ENCODE measurements at regions not wholly inside any gene's neighbourhood (a gene's known extent, or its start where the extent isn't known, plus 50 kb on each side); places are given as distances from the start of the nearest gene placed in this dataset.

GRCh38 chr5:87717761-87718160 lies 305.0 kb upstream of the CCNH start:
- no peak for TF ChIP-seq CTCF (IDR thresholded peaks at IDR 0.05; ENCODE audit: insufficient read depth, low read length, missing control alignments)
- POLR2A ChIA-PET: no interaction called here
- H3K4me3 ChIP-seq (ENCODE audit: low read depth, low read length): no peak overlapping the region
- no peak for DNase-seq (ENCODE audit: low read depth, low spot score)
- CTCF ChIA-PET: no interaction called here

DNA sequence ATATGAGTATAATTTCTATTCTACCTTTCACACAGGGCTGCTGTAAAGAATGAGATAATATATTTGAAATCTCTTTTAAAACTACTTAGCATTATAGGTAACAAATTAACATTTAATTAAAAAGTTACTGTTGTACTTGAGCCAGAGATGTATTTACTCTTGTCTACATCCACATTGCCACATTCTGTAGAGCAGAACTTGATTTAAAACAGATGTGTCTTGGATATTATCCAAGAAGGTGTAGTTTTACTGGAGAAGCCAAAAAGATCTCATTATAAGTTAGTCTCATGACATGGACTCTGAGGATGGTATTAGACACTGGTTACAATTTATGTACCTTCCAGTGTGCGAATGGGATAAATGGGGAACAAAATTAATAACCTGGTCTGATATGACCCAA lies 293.1 kb upstream of the CCNH start:
- CTCF ChIA-PET: no interaction called here
- DNase-seq (ENCODE audit: low read depth, low spot score): no peak
- no peak overlapping the region for H3K4me3 ChIP-seq (ENCODE audit: low read depth, low read length)
- POLR2A ChIA-PET: no interaction called here
- TF ChIP-seq CTCF (IDR thresholded peaks at IDR 0.05; ENCODE audit: insufficient read depth, low read length, missing control alignments): no peak

- no peak overlapping the region for H3K4me3 ChIP-seq (ENCODE audit: low read depth, low read length)
- DNase-seq (ENCODE audit: low read depth, low spot score): no peak
- TF ChIP-seq CTCF (IDR thresholded peaks at IDR 0.05; ENCODE audit: insufficient read depth, low read length, missing control alignments): no peak
- POLR2A ChIA-PET: no interaction called here
- CTCF ChIA-PET: no interaction called here
Observed at GRCh38 chr5:87686975-87687374, 274.2 kb upstream of the CCNH start.

DNA sequence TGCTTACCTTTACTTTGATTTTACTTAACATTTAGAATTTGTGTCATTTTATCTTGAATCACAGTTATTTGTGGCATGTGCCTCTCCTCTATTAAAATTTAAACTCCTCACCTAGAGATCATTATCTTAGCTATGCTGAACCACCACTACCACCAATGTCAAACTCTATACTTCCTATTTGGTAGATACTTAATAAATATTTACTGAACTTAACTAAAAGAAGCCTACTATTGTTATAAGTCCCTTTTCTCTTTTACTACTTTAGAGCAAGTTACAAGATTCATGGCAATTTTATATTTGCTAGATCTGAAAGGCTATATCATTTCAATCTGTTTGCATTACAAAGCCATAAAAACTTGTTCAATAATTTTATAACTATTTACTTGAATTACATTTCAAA lies 273.3 kb upstream of the CCNH start:
- CTCF ChIA-PET: no interaction called here
- DNase-seq (ENCODE audit: low read depth, low spot score): no peak
- POLR2A ChIA-PET: no interaction called here
- no peak for TF ChIP-seq CTCF (IDR thresholded peaks at IDR 0.05; ENCODE audit: insufficient read depth, low read length, missing control alignments)
- H3K4me3 ChIP-seq (ENCODE audit: low read depth, low read length): no peak overlapping the region

DNA sequence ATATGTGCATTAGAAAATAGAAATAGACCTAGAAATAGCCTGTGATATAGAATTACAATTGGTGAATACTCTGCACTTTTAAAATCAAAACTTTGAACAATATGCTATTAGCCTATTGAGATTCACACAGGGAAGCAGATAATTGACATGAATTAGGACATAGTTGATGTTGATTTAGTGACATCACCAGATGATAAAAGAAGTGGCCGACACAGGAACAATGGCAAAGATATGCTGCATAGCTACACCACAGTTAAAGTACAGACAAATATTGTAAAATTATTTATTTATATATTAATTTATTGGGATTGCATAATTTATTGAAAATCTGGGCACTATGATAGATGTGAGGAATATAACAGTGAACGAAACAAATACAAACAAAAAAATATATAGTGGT lies 261.5 kb upstream of the CCNH start:
- no peak for TF ChIP-seq CTCF (IDR thresholded peaks at IDR 0.05; ENCODE audit: insufficient read depth, low read length, missing control alignments)
- no peak overlapping the region for H3K4me3 ChIP-seq (ENCODE audit: low read depth, low read length)
- POLR2A ChIA-PET: no interaction called here
- no peak for DNase-seq (ENCODE audit: low read depth, low spot score)
- CTCF ChIA-PET: no interaction called here

GRCh38 chr5:87671146-87671545 lies 258.4 kb upstream of the CCNH start:
- ChIA-PET CTCF (no interaction called here), POLR2A (no interaction called here)
- H3K4me3 ChIP-seq (ENCODE audit: low read depth, low read length): no peak overlapping the region
- TF ChIP-seq CTCF (IDR thresholded peaks at IDR 0.05; ENCODE audit: insufficient read depth, low read length, missing control alignments): no peak
- no peak for DNase-seq (ENCODE audit: low read depth, low spot score)
